ENCODE measurements at regions not wholly inside any gene's neighbourhood (a gene's known extent, or its start where the extent isn't known, plus 50 kb on each side); places are given as distances from the start of the nearest gene placed in this dataset.

- no peak for DNase-seq (ENCODE audit: low read depth)
- no peak overlapping the region for H3K4me3 ChIP-seq (ENCODE audit: low read depth, low read length)
- TF ChIP-seq CTCF (IDR thresholded peaks at IDR 0.05; ENCODE audit: control insufficient read depth, extremely low read depth, insufficient read depth) = peak; percentile 21
These were observed 124.9 kb upstream of the ATXN7L3B start for GRCh38 chr12:74412606-74413230.

- DNase-seq (ENCODE audit: low read depth) = no peak
- peak; percentile 80 for TF ChIP-seq CTCF (IDR thresholded peaks at IDR 0.05; ENCODE audit: control insufficient read depth, extremely low read depth, insufficient read depth)
- no peak overlapping the region for H3K4me3 ChIP-seq (ENCODE audit: low read depth, low read length)
These were observed 122.0 kb upstream of the ATXN7L3B start for GRCh38 chr12:74415633-74416032.

GRCh38 chr12:74418573-74418972, 119.1 kb upstream of the ATXN7L3B start:
- no peak for TF ChIP-seq CTCF (IDR thresholded peaks at IDR 0.05; ENCODE audit: control insufficient read depth, extremely low read depth, insufficient read depth)
- no peak overlapping the region for H3K4me3 ChIP-seq (ENCODE audit: low read depth, low read length)
- no peak for DNase-seq (ENCODE audit: low read depth)

GRCh38 chr12:74424778-74425177, 112.9 kb upstream of the ATXN7L3B start:
- no peak for DNase-seq (ENCODE audit: low read depth)
- no peak for TF ChIP-seq CTCF (IDR thresholded peaks at IDR 0.05; ENCODE audit: control insufficient read depth, extremely low read depth, insufficient read depth)
- H3K4me3 ChIP-seq (ENCODE audit: low read depth, low read length) = no peak overlapping the region

GRCh38 chr12:74426091-74426490, 111.5 kb upstream of the ATXN7L3B start:
- no peak overlapping the region for H3K4me3 ChIP-seq (ENCODE audit: low read depth, low read length)
- DNase-seq (ENCODE audit: low read depth) = no peak
- no peak for TF ChIP-seq CTCF (IDR thresholded peaks at IDR 0.05; ENCODE audit: control insufficient read depth, extremely low read depth, insufficient read depth)

- TF ChIP-seq CTCF (IDR thresholded peaks at IDR 0.05; ENCODE audit: control insufficient read depth, extremely low read depth, insufficient read depth) = no peak
- H3K4me3 ChIP-seq (ENCODE audit: low read depth, low read length) = no peak overlapping the region
- DNase-seq (ENCODE audit: low read depth) = no peak
These were observed 108.1 kb upstream of the ATXN7L3B start for GRCh38 chr12:74429535-74429934.

- no peak for TF ChIP-seq CTCF (IDR thresholded peaks at IDR 0.05; ENCODE audit: control insufficient read depth, extremely low read depth, insufficient read depth)
- no peak overlapping the region for H3K4me3 ChIP-seq (ENCODE audit: low read depth, low read length)
- DNase-seq (ENCODE audit: low read depth) = no peak
These were observed 105.8 kb upstream of the ATXN7L3B start for GRCh38 chr12:74431801-74432200.

Data from LNCaP clone FGC (cell line).